ENCODE measurements at regions not wholly inside any gene's neighbourhood (a gene's known extent, or its start where the extent isn't known, plus 50 kb on each side); places are given as distances from the start of the nearest gene placed in this dataset.

GRCh38 chr3:99013077-99013476 is 111.6 kb upstream of the DCBLD2 start:
- H3K27ac ChIP-seq (ENCODE audit: low read depth, low read length) = no peak overlapping the region

DNA sequence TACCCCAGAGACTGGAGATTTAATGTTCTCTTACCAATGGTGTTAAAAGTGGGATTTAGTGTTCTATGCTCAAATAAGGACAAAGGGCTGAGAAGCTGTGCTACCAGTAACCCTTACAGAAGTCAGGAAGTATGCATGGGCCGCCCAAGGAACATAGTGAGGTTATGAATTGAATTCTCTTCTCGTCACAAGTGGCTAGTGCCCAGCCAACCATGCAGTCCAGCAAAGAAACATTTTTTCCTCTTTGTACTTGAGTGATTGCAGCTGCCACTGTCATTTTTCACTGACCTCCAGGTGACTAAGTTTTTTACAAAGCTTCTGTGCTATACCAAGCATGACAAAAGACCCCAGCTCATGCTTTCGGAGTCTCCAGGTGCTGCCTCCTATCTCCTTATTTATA is 110.6 kb upstream of the DCBLD2 start:
- Histone ChIP-seq H3K4me3 (ENCODE audit: low read depth in 1 of 2, low read length in 2 of 2) (no peak overlapping the region), H3K9ac (ENCODE audit: low read length) (no peak overlapping the region), H3K27me3 (ENCODE audit: control insufficient read depth in 1 of 2, insufficient read depth in 2 of 2, low read length in 2 of 2) (no peaks in the 10 kb centered on the region), H3K36me3 (ENCODE audit: insufficient read depth, low read length) (no peaks in the 10 kb centered on the region), H3K9me3 (ENCODE audit: low read length) (no peaks in the 10 kb centered on the region), H3K4me1 (ENCODE audit: insufficient read depth, low read length) (no peaks in the 10 kb centered on the region), H3K27ac (ENCODE audit: low read depth, low read length) (no peak overlapping the region)

More at GRCh38 chr3:99013077-99013476, 111.6 kb upstream of the DCBLD2 start:
- H3K27me3 ChIP-seq (ENCODE audit: control insufficient read depth in 1 of 2, insufficient read depth in 2 of 2, low read length in 2 of 2) = no peaks in the 10 kb centered on the region
- H3K9me3 ChIP-seq (ENCODE audit: low read length) = no peaks in the 10 kb centered on the region
- no peak overlapping the region for H3K9ac ChIP-seq (ENCODE audit: low read length)
- no peaks in the 10 kb centered on the region for H3K36me3 ChIP-seq (ENCODE audit: insufficient read depth, low read length)
- H3K4me1 ChIP-seq (ENCODE audit: insufficient read depth, low read length) = no peaks in the 10 kb centered on the region
- no peak overlapping the region for H3K4me3 ChIP-seq (ENCODE audit: low read depth in 1 of 2, low read length in 2 of 2)

DNA sequence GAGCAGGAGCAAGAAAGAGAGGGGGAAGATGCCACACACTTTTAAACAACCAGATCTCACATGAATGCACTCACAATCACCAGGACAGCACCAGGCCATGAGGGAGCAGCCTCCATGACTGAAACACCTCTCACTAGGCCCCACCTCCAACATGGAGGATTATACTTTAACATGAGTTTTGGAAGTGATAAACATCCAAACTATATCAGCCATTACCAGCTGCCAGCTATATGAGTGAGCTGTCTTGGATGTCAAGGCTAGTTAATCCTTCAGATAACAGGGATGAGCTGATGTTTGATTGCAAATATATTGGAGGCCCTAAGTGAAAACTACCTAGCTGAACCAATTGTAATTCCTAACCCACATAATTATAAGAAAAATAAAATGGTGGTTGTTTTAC is 108.4 kb upstream of the DCBLD2 start:
- no peak overlapping the region for H3K9ac ChIP-seq (ENCODE audit: low read length)
- no peak overlapping the region for H3K27ac ChIP-seq (ENCODE audit: low read depth, low read length)
- no peaks in the 10 kb centered on the region for H3K4me1 ChIP-seq (ENCODE audit: insufficient read depth, low read length)
- H3K4me3 ChIP-seq (ENCODE audit: low read depth in 1 of 2, low read length in 2 of 2) = no peak overlapping the region
- no peaks in the 10 kb centered on the region for H3K36me3 ChIP-seq (ENCODE audit: insufficient read depth, low read length)
- H3K27me3 ChIP-seq (ENCODE audit: control insufficient read depth in 1 of 2, insufficient read depth in 2 of 2, low read length in 2 of 2) = no peaks in the 10 kb centered on the region
- H3K9me3 ChIP-seq (ENCODE audit: low read length) = no peaks in the 10 kb centered on the region

DNA sequence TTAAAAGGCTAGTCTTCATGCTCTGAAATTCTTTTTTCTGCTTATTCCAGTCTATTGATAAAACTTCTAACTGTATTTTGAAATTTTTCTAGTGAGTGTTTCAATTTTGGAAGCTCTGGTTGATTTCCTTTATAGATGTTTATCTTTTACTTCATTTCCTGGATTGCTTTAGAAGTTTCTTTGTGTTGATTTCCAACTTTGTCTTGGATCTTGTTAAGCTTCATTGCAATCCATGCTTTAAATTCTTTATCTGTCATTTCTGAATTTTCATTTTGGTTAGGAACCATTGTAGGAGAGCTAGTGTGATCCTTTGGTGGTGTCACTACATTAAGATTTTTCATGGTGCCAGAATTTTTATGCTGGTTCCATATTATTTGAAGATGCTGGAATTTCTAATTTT is 105.2 kb upstream of the DCBLD2 start:
- Histone ChIP-seq H3K27me3 (ENCODE audit: control insufficient read depth in 1 of 2, insufficient read depth in 2 of 2, low read length in 2 of 2) (no peaks in the 10 kb centered on the region), H3K36me3 (ENCODE audit: insufficient read depth, low read length) (no peaks in the 10 kb centered on the region), H3K9ac (ENCODE audit: low read length) (no peak overlapping the region), H3K4me3 (ENCODE audit: low read depth in 1 of 2, low read length in 2 of 2) (no peak overlapping the region), H3K27ac (ENCODE audit: low read depth, low read length) (no peak overlapping the region), H3K9me3 (ENCODE audit: low read length) (no peaks in the 10 kb centered on the region), H3K4me1 (ENCODE audit: insufficient read depth, low read length) (no peaks in the 10 kb centered on the region)

GRCh38 chr3:98999675-99000074 is 98.2 kb upstream of the DCBLD2 start:
- Histone ChIP-seq H3K27ac (ENCODE audit: low read depth, low read length) (no peak overlapping the region), H3K4me1 (ENCODE audit: insufficient read depth, low read length) (no peaks in the 10 kb centered on the region), H3K4me3 (ENCODE audit: low read depth in 1 of 2, low read length in 2 of 2) (no peak overlapping the region), H3K27me3 (ENCODE audit: control insufficient read depth in 1 of 2, insufficient read depth in 2 of 2, low read length in 2 of 2) (no peaks in the 10 kb centered on the region), H3K36me3 (ENCODE audit: insufficient read depth, low read length) (no peaks in the 10 kb centered on the region), H3K9me3 (ENCODE audit: low read length) (no peaks in the 10 kb centered on the region), H3K9ac (ENCODE audit: low read length) (no peak overlapping the region)

GRCh38 chr3:98994128-98994762 is 92.8 kb upstream of the DCBLD2 start:
- Histone ChIP-seq H3K9me3 (ENCODE audit: low read length) (no peaks in the 10 kb centered on the region), H3K27me3 (ENCODE audit: control insufficient read depth in 1 of 2, insufficient read depth in 2 of 2, low read length in 2 of 2) (no peaks in the 10 kb centered on the region), H3K36me3 (ENCODE audit: insufficient read depth, low read length) (no peaks in the 10 kb centered on the region), H3K9ac (ENCODE audit: low read length) (no peak overlapping the region), H3K27ac (ENCODE audit: low read depth, low read length) (no peak overlapping the region), H3K4me1 (ENCODE audit: insufficient read depth, low read length) (no peaks in the 10 kb centered on the region), H3K4me3 (ENCODE audit: low read depth in 1 of 2, low read length in 2 of 2) (no peak overlapping the region)

- no peaks in the 10 kb centered on the region for H3K27me3 ChIP-seq (ENCODE audit: control insufficient read depth in 1 of 2, insufficient read depth in 2 of 2, low read length in 2 of 2)
- H3K4me3 ChIP-seq (ENCODE audit: low read depth in 1 of 2, low read length in 2 of 2) = no peak overlapping the region
- H3K9ac ChIP-seq (ENCODE audit: low read length) = no peak overlapping the region
- H3K36me3 ChIP-seq (ENCODE audit: insufficient read depth, low read length) = no peaks in the 10 kb centered on the region
- no peak overlapping the region for H3K27ac ChIP-seq (ENCODE audit: low read depth, low read length)
- no peaks in the 10 kb centered on the region for H3K9me3 ChIP-seq (ENCODE audit: low read length)
- H3K4me1 ChIP-seq (ENCODE audit: insufficient read depth, low read length) = no peaks in the 10 kb centered on the region
Observed at GRCh38 chr3:98991393-98991792, 89.9 kb upstream of the DCBLD2 start.

DNA sequence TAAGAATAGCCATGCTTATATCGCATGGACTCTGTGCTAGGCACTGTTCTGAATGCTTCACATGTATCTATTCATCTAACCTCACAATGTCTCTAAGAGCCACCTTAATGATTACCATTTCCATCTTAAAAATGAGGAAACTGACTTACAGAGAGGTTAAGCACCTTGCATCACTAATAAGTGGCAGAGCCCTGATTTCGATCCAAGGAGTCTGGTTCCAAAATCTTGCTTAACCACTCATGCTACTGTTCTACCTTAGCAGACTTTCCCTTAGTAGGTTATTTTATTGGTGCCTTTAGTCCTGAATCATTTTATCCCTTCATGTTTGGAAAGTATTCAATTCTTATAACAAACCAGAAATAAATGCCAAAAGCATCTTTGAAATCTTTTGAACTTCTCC is 89.2 kb upstream of the DCBLD2 start:
- Histone ChIP-seq H3K9ac (ENCODE audit: low read length) (no peak overlapping the region), H3K9me3 (ENCODE audit: low read length) (no peaks in the 10 kb centered on the region), H3K36me3 (ENCODE audit: insufficient read depth, low read length) (no peaks in the 10 kb centered on the region), H3K27ac (ENCODE audit: low read depth, low read length) (no peak overlapping the region), H3K4me3 (ENCODE audit: low read depth in 1 of 2, low read length in 2 of 2) (no peak overlapping the region), H3K27me3 (ENCODE audit: control insufficient read depth in 1 of 2, insufficient read depth in 2 of 2, low read length in 2 of 2) (no peaks in the 10 kb centered on the region), H3K4me1 (ENCODE audit: insufficient read depth, low read length) (no peaks in the 10 kb centered on the region)

DNA sequence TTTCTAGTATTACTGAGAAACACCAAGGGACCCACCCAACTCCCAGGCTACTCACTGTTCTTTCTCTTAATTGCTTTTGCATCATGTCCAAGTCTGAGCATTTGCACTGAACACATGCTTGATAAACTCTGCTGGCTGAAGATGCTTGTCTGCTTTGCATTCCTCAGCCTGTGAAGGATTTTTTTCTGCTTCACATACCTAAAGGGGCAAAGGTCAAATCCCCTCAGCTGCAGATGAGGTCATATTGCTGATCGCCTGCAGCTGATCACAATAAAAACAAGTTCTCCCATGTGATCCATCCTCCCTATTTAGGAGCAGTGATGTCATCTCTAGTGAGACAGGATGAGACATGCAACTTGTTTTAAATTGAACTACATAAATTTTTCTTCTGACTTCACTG is 84.6 kb upstream of the DCBLD2 start:
- Histone ChIP-seq H3K9me3 (ENCODE audit: low read length) (no peaks in the 10 kb centered on the region), H3K9ac (ENCODE audit: low read length) (no peak overlapping the region), H3K36me3 (ENCODE audit: insufficient read depth, low read length) (no peaks in the 10 kb centered on the region), H3K4me3 (ENCODE audit: low read depth in 1 of 2, low read length in 2 of 2) (no peak overlapping the region), H3K27ac (ENCODE audit: low read depth, low read length) (no peak overlapping the region), H3K4me1 (ENCODE audit: insufficient read depth, low read length) (no peaks in the 10 kb centered on the region), H3K27me3 (ENCODE audit: control insufficient read depth in 1 of 2, insufficient read depth in 2 of 2, low read length in 2 of 2) (no peaks in the 10 kb centered on the region)

GRCh38 chr3:98985431-98985830 is 83.9 kb upstream of the DCBLD2 start:
- Histone ChIP-seq H3K36me3 (ENCODE audit: insufficient read depth, low read length) (no peaks in the 10 kb centered on the region), H3K4me1 (ENCODE audit: insufficient read depth, low read length) (no peaks in the 10 kb centered on the region), H3K27me3 (ENCODE audit: control insufficient read depth in 1 of 2, insufficient read depth in 2 of 2, low read length in 2 of 2) (no peaks in the 10 kb centered on the region), H3K9ac (ENCODE audit: low read length) (no peak overlapping the region), H3K9me3 (ENCODE audit: low read length) (no peaks in the 10 kb centered on the region), H3K4me3 (ENCODE audit: low read depth in 1 of 2, low read length in 2 of 2) (no peak overlapping the region), H3K27ac (ENCODE audit: low read depth, low read length) (no peak overlapping the region)

DNA sequence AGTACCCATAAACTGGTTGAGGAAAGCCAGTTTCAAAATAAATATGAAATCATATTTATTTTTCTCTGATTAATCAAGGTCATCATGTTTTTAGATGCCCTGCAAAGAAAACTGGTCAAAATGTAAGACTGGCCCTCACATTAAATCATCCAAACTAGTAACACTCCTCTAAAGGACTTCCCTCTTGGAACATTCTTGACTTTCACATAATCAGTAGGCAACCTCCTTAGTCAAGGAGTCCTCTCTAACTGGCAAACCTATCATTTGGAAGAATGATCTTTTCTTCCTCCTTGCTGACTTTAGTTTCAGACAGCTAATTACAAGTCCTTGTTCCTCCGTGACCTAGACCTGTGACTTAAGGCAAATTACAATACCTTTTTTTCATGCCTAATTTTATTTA is 82.5 kb upstream of the DCBLD2 start:
- H3K27me3 ChIP-seq (ENCODE audit: control insufficient read depth in 1 of 2, insufficient read depth in 2 of 2, low read length in 2 of 2) = no peaks in the 10 kb centered on the region
- no peak overlapping the region for H3K4me3 ChIP-seq (ENCODE audit: low read depth in 1 of 2, low read length in 2 of 2)
- no peak overlapping the region for H3K9ac ChIP-seq (ENCODE audit: low read length)
- no peaks in the 10 kb centered on the region for H3K4me1 ChIP-seq (ENCODE audit: insufficient read depth, low read length)
- H3K36me3 ChIP-seq (ENCODE audit: insufficient read depth, low read length) = no peaks in the 10 kb centered on the region
- no peaks in the 10 kb centered on the region for H3K9me3 ChIP-seq (ENCODE audit: low read length)
- H3K27ac ChIP-seq (ENCODE audit: low read depth, low read length) = no peak overlapping the region

- Histone ChIP-seq H3K36me3 (ENCODE audit: insufficient read depth, low read length) (no peaks in the 10 kb centered on the region), H3K27me3 (ENCODE audit: control insufficient read depth in 1 of 2, insufficient read depth in 2 of 2, low read length in 2 of 2) (no peaks in the 10 kb centered on the region), H3K27ac (ENCODE audit: low read depth, low read length) (no peak overlapping the region), H3K4me3 (ENCODE audit: low read depth in 1 of 2, low read length in 2 of 2) (no peak overlapping the region), H3K4me1 (ENCODE audit: insufficient read depth, low read length) (no peaks in the 10 kb centered on the region), H3K9me3 (ENCODE audit: low read length) (no peaks in the 10 kb centered on the region), H3K9ac (ENCODE audit: low read length) (no peak overlapping the region)
Observed at GRCh38 chr3:98982351-98982750, 80.9 kb upstream of the DCBLD2 start.

All from muscle layer of colon (tissue), 2 donors.